Esophagus muscularis mucosa (tissue), 4 donors: ENCODE measurements at regions not wholly inside any gene's neighbourhood (a gene's known extent, or its start where the extent isn't known, plus 50 kb on each side); places are given as distances from the start of the nearest gene placed in this dataset.

Experiments
- EP300 ChIP-seq: sonication (generic); formaldehyde crosslinking; IDR thresholded peaks from one replicate; pipeline ENCODE4 v1.6.1; 2017; ENCODE audit warnings: antibody characterized with exemption
- POLR2A ChIP-seq: fragments of 450-650 bp; IDR thresholded peaks from one replicate; pipeline ENCODE4 v1.6.1; 2017; ENCODE audit warnings: antibody characterized with exemption, moderate library complexity, mild to moderate bottlenecking, low read depth
- TF ChIP-seq, protein P1 (sequence below), 3 experiments: fragments of 200-600 bp in 2 of 3; fragments of 450-650 bp in 1 of 3; sonication (generic) in 2 of 3; IDR thresholded peaks; one replicate each; pipeline ENCODE4 v1.5.1; 2017 to 2019; ENCODE audit warnings: antibody characterized with exemption in 3 of 3, mild to moderate bottlenecking in 2 of 3, moderate library complexity in 1 of 3

DNA sequence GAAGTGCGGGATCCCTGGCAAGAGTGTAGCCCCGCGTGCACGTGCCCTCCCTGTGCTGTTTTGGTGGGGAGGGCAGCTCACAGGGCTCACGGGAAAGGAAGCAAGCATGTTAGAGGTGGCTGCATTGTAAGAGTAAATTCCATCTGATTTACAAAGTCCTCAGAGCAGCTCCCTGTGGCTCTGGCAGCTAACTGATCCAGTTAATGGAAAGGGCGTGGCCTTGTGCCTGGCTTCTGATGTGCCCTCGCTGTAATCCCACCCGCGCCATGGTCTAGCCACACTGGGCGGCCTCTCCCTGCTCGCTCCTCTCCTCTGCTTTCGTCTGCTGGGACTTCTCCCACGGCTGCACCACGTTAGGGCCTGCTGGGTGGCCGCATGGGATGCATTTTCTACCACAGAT, 258.5 kb downstream of the FGF9 start:
- TF ChIP-seq POLR2A (no peak), EP300 (no peak)
- TF ChIP-seq, protein P1, sequence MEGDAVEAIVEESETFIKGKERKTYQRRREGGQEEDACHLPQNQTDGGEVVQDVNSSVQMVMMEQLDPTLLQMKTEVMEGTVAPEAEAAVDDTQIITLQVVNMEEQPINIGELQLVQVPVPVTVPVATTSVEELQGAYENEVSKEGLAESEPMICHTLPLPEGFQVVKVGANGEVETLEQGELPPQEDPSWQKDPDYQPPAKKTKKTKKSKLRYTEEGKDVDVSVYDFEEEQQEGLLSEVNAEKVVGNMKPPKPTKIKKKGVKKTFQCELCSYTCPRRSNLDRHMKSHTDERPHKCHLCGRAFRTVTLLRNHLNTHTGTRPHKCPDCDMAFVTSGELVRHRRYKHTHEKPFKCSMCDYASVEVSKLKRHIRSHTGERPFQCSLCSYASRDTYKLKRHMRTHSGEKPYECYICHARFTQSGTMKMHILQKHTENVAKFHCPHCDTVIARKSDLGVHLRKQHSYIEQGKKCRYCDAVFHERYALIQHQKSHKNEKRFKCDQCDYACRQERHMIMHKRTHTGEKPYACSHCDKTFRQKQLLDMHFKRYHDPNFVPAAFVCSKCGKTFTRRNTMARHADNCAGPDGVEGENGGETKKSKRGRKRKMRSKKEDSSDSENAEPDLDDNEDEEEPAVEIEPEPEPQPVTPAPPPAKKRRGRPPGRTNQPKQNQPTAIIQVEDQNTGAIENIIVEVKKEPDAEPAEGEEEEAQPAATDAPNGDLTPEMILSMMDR (IDR thresholded peaks at IDR 0.05) = no peak
